ENCODE measurements at regions not wholly inside any gene's neighbourhood (a gene's known extent, or its start where the extent isn't known, plus 50 kb on each side); places are given as distances from the start of the nearest gene placed in this dataset.

- TF ChIP-seq CTCF (IDR thresholded peaks at IDR 0.05 in 4 of 5, conservative IDR thresholded peaks at IDR 0.05 in 1 of 5) = no peak
- TF ChIP-seq POLR2A (IDR thresholded peaks at IDR 0.05) = no peak
These were observed 186.9 kb downstream of the FAM43A start for GRCh38 chr3:194872669-194872977.

Data from gastrocnemius medialis (tissue), 4 donors.